GM06990 (cell line): ENCODE measurements at regions not wholly inside any gene's neighbourhood (a gene's known extent, or its start where the extent isn't known, plus 50 kb on each side); places are given as distances from the start of the nearest gene placed in this dataset.
"Not testable (repeated sequence)": the region's sequence is repeated elsewhere in the genome, so short reads cannot be mapped to it uniquely, and the experiment has no call there.

Source experiments
- DNase-seq: peaks from one replicate; pipeline ENCODE4 v3.0.0-alpha.2; 2011; ENCODE audit not compliant: insufficient read length; ENCODE audit errors: extremely low read depth
- H3K27me3 ChIP-seq: replicated peaks from 2 replicates; pipeline ENCODE4 v1.6.0; 2011; ENCODE audit warnings: low read length; ENCODE audit not compliant: control insufficient read depth, insufficient read depth
- H3K36me3 ChIP-seq: 2 replicates; pipeline ENCODE4 v1.5.1; 2011; ENCODE audit warnings: low read length; ENCODE audit not compliant: control insufficient read depth, insufficient read depth
- H3K4me3 ChIP-seq: replicated peaks from 2 replicates; pipeline ENCODE4 v1.5.1; 2011; ENCODE audit warnings: low read depth, mild to moderate bottlenecking, control low read depth, low read length
- CTCF ChIP-seq: IDR thresholded peaks from 2 replicates; pipeline ENCODE4 v1.5.1; 2011; ENCODE audit warnings: low read length, control low read depth, mild to moderate bottlenecking, inconsistent platforms; ENCODE audit not compliant: insufficient read depth, poor library complexity, severe bottlenecking

- Histone ChIP-seq H3K27me3 (no peaks in the 10 kb centered on the region), H3K4me3 (no peak overlapping the region), H3K36me3 (no peaks in the 10 kb centered on the region)
- no peak for TF ChIP-seq CTCF
- DNase-seq: no peak
These were observed 83.0 kb upstream of the RPS6KA2 start for GRCh38 chr6:166710084-166710483.

- no peak for DNase-seq
- Histone ChIP-seq H3K27me3 (no peaks in the 10 kb centered on the region; the same call in 1 of the 2 replicates), H3K36me3 (no peaks in the 10 kb centered on the region), H3K4me3 (no peak overlapping the region)
- no peak for TF ChIP-seq CTCF
These were observed 81.4 kb upstream of the RPS6KA2 start for GRCh38 chr6:166708460-166708859.

GRCh38 chr6:166707045-166707444, 80.0 kb upstream of the RPS6KA2 start:
- no peak for DNase-seq
- peak; percentile 45 for TF ChIP-seq CTCF
- H3K27me3 ChIP-seq: no peaks in the 10 kb centered on the region; the same call in 1 of the 2 replicates
- no peak overlapping the region for H3K4me3 ChIP-seq
- H3K36me3 ChIP-seq: no peaks in the 10 kb centered on the region

GRCh38 chr6:166705069-166705468, 78.0 kb upstream of the RPS6KA2 start:
- TF ChIP-seq CTCF: no peak
- no peak for DNase-seq
- Histone ChIP-seq H3K36me3 (no peaks in the 10 kb centered on the region), H3K4me3 (no peak overlapping the region), H3K27me3 (no peaks in the 10 kb centered on the region; the same call in none of the 2 replicates)

- DNase-seq: no peak
- no peaks in the 10 kb centered on the region; the same call in none of the 2 replicates for H3K27me3 ChIP-seq
- H3K4me3 ChIP-seq: no peak overlapping the region
- no peak for TF ChIP-seq CTCF
- no peaks in the 10 kb centered on the region for H3K36me3 ChIP-seq
These were observed 77.1 kb upstream of the RPS6KA2 start for GRCh38 chr6:166704171-166704570.

GRCh38 chr6:166703149-166703710, 76.2 kb upstream of the RPS6KA2 start:
- no peaks in the 10 kb centered on the region; the same call in none of the 2 replicates for H3K27me3 ChIP-seq
- no peak overlapping the region for H3K4me3 ChIP-seq
- TF ChIP-seq CTCF: no peak
- no peak for DNase-seq
- H3K36me3 ChIP-seq: no peaks in the 10 kb centered on the region

GRCh38 chr6:166701424-166701823, 74.4 kb upstream of the RPS6KA2 start:
- not testable (repeated sequence) for H3K27me3 ChIP-seq, H3K4me3 ChIP-seq, H3K36me3 ChIP-seq, DNase-seq

- H3K4me3 ChIP-seq, H3K36me3 ChIP-seq, DNase-seq, H3K27me3 ChIP-seq: not testable (repeated sequence)
These were observed 73.8 kb upstream of the RPS6KA2 start for GRCh38 chr6:166700871-166701270.
